GM12878 (cell line): ENCODE measurements at regions not wholly inside any gene's neighbourhood (a gene's known extent, or its start where the extent isn't known, plus 50 kb on each side); places are given as distances from the start of the nearest gene placed in this dataset.

ENCODE experiments used
- ATAC-seq: fragments of 200-7000 bp; cut with Tn5 transposase; 3 replicates; pipeline ENCODE4 v1.9.1; 2020; ENCODE audit warnings: mild to moderate bottlenecking, moderate library complexity
- BruUV-seq: library from RNA; stranded (reverse); fragments of 400-500 nt; replicated peaks from 2 replicates; lab custom pipeline; 2021; lab: Mats Ljungman, UMichigan
- CTCF ChIA-PET: fragments of 300-600 bp; sonication (Branson Sonifier 250); formaldehyde crosslinking; extraction: SDS; loops from one replicate; lab custom pipeline; 2021; ENCODE audit warnings: inconsistent platforms; lab: Yijun Ruan, JAX
- POLR2A ChIA-PET: fragments of 350-600 bp; formaldehyde crosslinking; extraction: SDS; loops from one replicate; lab custom pipeline; 2021; ENCODE audit warnings: inconsistent platforms; lab: Charles Lee
- RAD21 ChIA-PET: fragments of 300-600 bp; sonication (Branson Sonifier 250); formaldehyde crosslinking; loops from one replicate; lab custom pipeline; 2023; ENCODE audit warnings: antibody characterized with exemption; ENCODE audit not compliant: unreplicated experiment; lab: Charles Lee
- SMC1A ChIA-PET: fragments of 300-600 bp; sonication (Branson Sonifier 250); formaldehyde crosslinking; loops from one replicate; lab custom pipeline; 2023; ENCODE audit not compliant: unreplicated experiment, uncharacterized antibody; lab: Charles Lee
- DNase-seq: peaks from one replicate; pipeline ENCODE4 v3.0.0-alpha.2; 2011; ENCODE audit warnings: low read depth, low spot score
- FAIRE-seq: peaks from 3 replicates; lab custom pipeline; 2011; peaks lifted over from hg19 to GRCh38; lab: Jason Lieb, UNC
- H2AFZ ChIP-seq: 2 replicates; pipeline ENCODE4 v1.6.0; 2011; ENCODE audit warnings: low read depth, low read length, control low read depth; ENCODE audit not compliant: control insufficient read depth
- H3K27ac ChIP-seq: 2 replicates; pipeline ENCODE4 v1.5.1; 2011; ENCODE audit warnings: control low read depth; ENCODE audit not compliant: control insufficient read depth, insufficient read depth
- H3K27me3 ChIP-seq, 2 experiments: replicated peaks in 1 of 2; 2 replicates each; pipeline versions ENCODE4 v1.6.0 to v1.6.1; 2011; ENCODE audit warnings: low read length in 1 of 2; ENCODE audit not compliant: control insufficient read depth in 2 of 2, insufficient read depth in 2 of 2
- H3K36me3 ChIP-seq, 2 experiments: 2 replicates each; pipeline ENCODE4 v1.5.1; 2011; ENCODE audit warnings: low read length in 1 of 2; ENCODE audit not compliant: control insufficient read depth in 2 of 2, insufficient read depth in 2 of 2
- H3K4me1 ChIP-seq: 2 replicates; pipeline ENCODE4 v1.6.1; 2011; ENCODE audit warnings: mild to moderate bottlenecking, low read length, moderate library complexity, mixed read lengths; ENCODE audit not compliant: control insufficient read depth, insufficient read depth
- H3K4me2 ChIP-seq: 2 replicates; pipeline ENCODE4 v1.6.0; 2011; ENCODE audit warnings: control low read depth; ENCODE audit not compliant: control insufficient read depth, insufficient read depth
- H3K4me3 ChIP-seq: fragments of 200-600 bp; sonication (generic); 2 replicates; pipeline ENCODE4 v1.5.1; 2016
- H3K79me2 ChIP-seq: 2 replicates; pipeline ENCODE4 v1.6.0; 2011; ENCODE audit warnings: low read length; ENCODE audit not compliant: control insufficient read depth, insufficient read depth
- H3K9ac ChIP-seq: 2 replicates; pipeline ENCODE4 v1.8.0; 2011; ENCODE audit warnings: low read length, control low read depth, mixed read lengths; ENCODE audit not compliant: control insufficient read depth, insufficient read depth
- H3K9me3 ChIP-seq: replicated peaks from 3 replicates; pipeline ENCODE4 v1.5.1; 2011; ENCODE audit warnings: mild to moderate bottlenecking, low read length; ENCODE audit not compliant: control insufficient read depth, insufficient read depth
- H4K20me1 ChIP-seq: 2 replicates; pipeline ENCODE4 v1.6.0; 2011; ENCODE audit not compliant: control insufficient read depth, insufficient read depth
- BCL11A ChIP-seq: IDR thresholded peaks from 2 replicates; pipeline ENCODE4 v1.6.1; 2011; ENCODE audit warnings: low read depth, low read length
- BHLHE40 ChIP-seq, 2 experiments: fragments of 450-650 bp in 1 of 2; IDR thresholded peaks; 2 replicates each; pipeline ENCODE4 v1.6.1; 2011 to 2017; ENCODE audit warnings: low read depth in 2 of 2, borderline replicate concordance in 1 of 2, improper control_type of control experiment in 1 of 2, low read length in 1 of 2, mild to moderate bottlenecking in 1 of 2
- CBFB ChIP-seq: IDR thresholded peaks from 2 replicates; pipeline ENCODE4 v1.6.1; 2016; ENCODE audit warnings: antibody characterized with exemption, low read depth
- EGR1 ChIP-seq, 2 experiments: IDR thresholded peaks; 1 replicate in 1 of 2; 2 replicates in 1 of 2; pipeline ENCODE4 v1.6.1; 2011 to 2012; ENCODE audit warnings: low read depth in 2 of 2, low read length in 2 of 2, borderline replicate concordance in 1 of 2, mild to moderate bottlenecking in 1 of 2, moderate library complexity in 1 of 2
- ETV6 ChIP-seq, 2 experiments: fragments of 450-650 bp in 1 of 2; IDR thresholded peaks in 1 of 2; conservative IDR thresholded peaks in 1 of 2; 2 replicates each; pipeline ENCODE4 v1.6.1; 2014; ENCODE audit warnings: antibody characterized with exemption in 1 of 2, borderline replicate concordance in 1 of 2, low read depth in 1 of 2, mild to moderate bottlenecking in 1 of 2, moderate library complexity in 1 of 2
- FOXM1 ChIP-seq: IDR thresholded peaks from 2 replicates; pipeline ENCODE4 v1.6.1; 2012; ENCODE audit warnings: low read depth, mild to moderate bottlenecking, inconsistent platforms, low read length, moderate library complexity
- MTA3 ChIP-seq: IDR thresholded peaks from 2 replicates; pipeline ENCODE4 v1.6.1; 2012; ENCODE audit warnings: low read length, inconsistent platforms, borderline replicate concordance
- NFIC ChIP-seq: IDR thresholded peaks from 2 replicates; pipeline ENCODE4 v1.6.1; 2012; ENCODE audit warnings: low read depth, mild to moderate bottlenecking, inconsistent platforms, low read length, moderate library complexity
- POU2F2 ChIP-seq: IDR thresholded peaks from 3 replicates; pipeline ENCODE4 v1.6.1; 2011; ENCODE audit warnings: low read depth, mild to moderate bottlenecking, low read length, borderline replicate concordance
- RBBP5 ChIP-seq: fragments of 200-600 bp; sonication (generic); conservative IDR thresholded peaks from 2 replicates; pipeline ENCODE4 v1.6.1; 2016
- SIX5 ChIP-seq: IDR thresholded peaks from 2 replicates; pipeline ENCODE4 v1.6.1; 2011; ENCODE audit warnings: mild to moderate bottlenecking, low read depth, low read length, moderate library complexity; ENCODE audit not compliant: severe bottlenecking
- SMAD5 ChIP-seq: IDR thresholded peaks from 2 replicates; pipeline ENCODE4 v1.6.1; 2016; ENCODE audit warnings: antibody characterized with exemption, low read depth
- ZNF207 ChIP-seq: fragments of 450-650 bp; IDR thresholded peaks from 2 replicates; pipeline ENCODE4 v1.6.1; 2014; ENCODE audit warnings: antibody characterized with exemption, mild to moderate bottlenecking, borderline replicate concordance
- WGBS: methylation state at CpG from one replicate; pipeline ENCODE4 v1.1.6; 2016; ENCODE audit warnings: low lambda C conversion rate; ENCODE audit not compliant: insufficient replicate concordance, insufficient coverage; ENCODE audit errors: missing lambda C conversion rate; 5-methylcytosine and 5-hydroxymethylcytosine counted together
- in situ Hi-C: fragments of 300-500 bp; cut with MboI; formaldehyde crosslinking; loops from 9 replicates; pipeline ENCODE4 v1.14.3; 2018; ENCODE audit warnings: mixed read lengths
- intact Hi-C: fragments of 100-400 bp; cut with micrococcal nuclease; formaldehyde crosslinking; loops from one replicate; pipeline ENCODE4 v1.14.2; 2022; ENCODE audit not compliant: unreplicated experiment
- TF ChIP-seq, protein P1 (sequence below): fragments of 450-650 bp; IDR thresholded peaks from 2 replicates; pipeline ENCODE4 v1.6.1; 2017; ENCODE audit warnings: mild to moderate bottlenecking
- TF ChIP-seq, protein P2 (sequence below): fragments of 450-650 bp; formaldehyde crosslinking; IDR thresholded peaks from 2 replicates; pipeline ENCODE4 v1.5.0; 2022; ENCODE audit warnings: mild to moderate bottlenecking, missing genetic modification characterization
- TF ChIP-seq, protein P3 (sequence below): fragments of 450-650 bp; IDR thresholded peaks from 2 replicates; pipeline ENCODE4 v1.6.1; 2018; ENCODE audit warnings: mild to moderate bottlenecking, low read depth, moderate library complexity; ENCODE audit not compliant: partially characterized antibody

DNA sequence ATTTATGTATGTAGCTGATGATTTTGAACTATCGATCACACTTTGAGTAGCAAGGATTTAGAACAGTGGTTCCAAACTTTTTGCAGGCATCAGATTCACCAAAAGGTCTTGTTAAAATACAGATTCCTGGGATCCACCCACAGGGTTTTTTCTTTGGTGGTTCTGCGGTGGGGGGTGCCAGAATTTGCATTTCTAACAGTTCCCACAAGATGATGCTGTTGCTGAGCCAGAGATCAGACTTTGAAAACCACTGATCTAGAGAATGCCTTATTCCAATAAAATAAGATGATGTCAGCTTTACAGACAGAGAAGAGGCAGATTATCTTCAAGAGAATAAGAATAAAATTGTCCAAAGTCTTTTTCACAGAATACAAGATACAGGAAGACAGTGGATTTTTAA lies 80.9 kb upstream of the SHISA2 start (continued):
- no peak for TF ChIP-seq EGR1 (IDR thresholded peaks at IDR 0.05; ENCODE audit: borderline replicate concordance in 1 of 2, low read depth in 2 of 2, low read length in 2 of 2)
- TF ChIP-seq, protein P1, sequence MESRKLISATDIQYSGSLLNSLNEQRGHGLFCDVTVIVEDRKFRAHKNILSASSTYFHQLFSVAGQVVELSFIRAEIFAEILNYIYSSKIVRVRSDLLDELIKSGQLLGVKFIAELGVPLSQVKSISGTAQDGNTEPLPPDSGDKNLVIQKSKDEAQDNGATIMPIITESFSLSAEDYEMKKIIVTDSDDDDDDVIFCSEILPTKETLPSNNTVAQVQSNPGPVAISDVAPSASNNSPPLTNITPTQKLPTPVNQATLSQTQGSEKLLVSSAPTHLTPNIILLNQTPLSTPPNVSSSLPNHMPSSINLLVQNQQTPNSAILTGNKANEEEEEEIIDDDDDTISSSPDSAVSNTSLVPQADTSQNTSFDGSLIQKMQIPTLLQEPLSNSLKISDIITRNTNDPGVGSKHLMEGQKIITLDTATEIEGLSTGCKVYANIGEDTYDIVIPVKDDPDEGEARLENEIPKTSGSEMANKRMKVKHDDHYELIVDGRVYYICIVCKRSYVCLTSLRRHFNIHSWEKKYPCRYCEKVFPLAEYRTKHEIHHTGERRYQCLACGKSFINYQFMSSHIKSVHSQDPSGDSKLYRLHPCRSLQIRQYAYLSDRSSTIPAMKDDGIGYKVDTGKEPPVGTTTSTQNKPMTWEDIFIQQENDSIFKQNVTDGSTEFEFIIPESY: no peak
- TF ChIP-seq SMAD5: no peak
- no peak for TF ChIP-seq BCL11A
- TF ChIP-seq POU2F2: 0 out of 3 replicates have a peak, but pooled peaks have one; percentile 18
- no peak for TF ChIP-seq NFIC
- TF ChIP-seq CBFB: no peak

DNA sequence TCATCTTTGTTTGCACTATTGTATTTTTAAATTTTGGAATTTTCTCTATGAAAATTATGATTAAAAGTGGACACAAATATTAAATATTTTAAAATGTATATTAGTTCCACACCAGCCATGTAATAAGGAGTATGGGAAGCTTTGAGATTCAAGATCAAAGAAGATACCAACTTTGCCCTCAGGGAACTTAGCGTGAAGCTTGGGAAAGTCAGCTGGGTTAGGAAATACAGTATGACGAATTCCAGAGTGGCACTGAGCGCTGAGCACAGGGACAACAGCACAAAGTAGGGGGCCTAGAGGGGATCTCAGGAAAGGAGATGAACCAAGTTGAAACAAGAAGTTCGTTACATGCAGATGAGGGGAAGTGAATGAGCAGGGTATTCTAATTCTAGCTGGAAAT lies 76.9 kb upstream of the SHISA2 start:
- intact Hi-C loops: no loop called here
- POLR2A ChIA-PET: no interaction called here
- SMC1A ChIA-PET: no interaction called here
- H3K9me3 ChIP-seq: no peaks in the 10 kb centered on the region
- RAD21 ChIA-PET: no interaction called here
- no peaks in the 10 kb centered on the region for H3K36me3 ChIP-seq
- no peak overlapping the region for H3K9ac ChIP-seq
- H3K4me3 ChIP-seq: no peak overlapping the region
- H4K20me1 ChIP-seq: no peaks in the 10 kb centered on the region
- no peak overlapping the region for H3K27ac ChIP-seq
- H3K4me2 ChIP-seq: no peak overlapping the region
- FAIRE-seq (no peak), DNase-seq (no peak), ATAC-seq (no peak)
- no TSS peak for BruUV-seq
- H3K79me2 ChIP-seq: no peaks in the 10 kb centered on the region
- WGBS: 13% methylated on average over 4 of the region's 4 CpGs
- no peak overlapping the region for H2AFZ ChIP-seq
- in situ Hi-C loops: no loop called here
- CTCF ChIA-PET: no interaction called here
- H3K4me1 ChIP-seq: no peaks in the 10 kb centered on the region
- no peaks in the 10 kb centered on the region for H3K27me3 ChIP-seq
- no peak for TF ChIP-seq MTA3
- TF ChIP-seq SIX5: no peak
- TF ChIP-seq, protein P2, sequence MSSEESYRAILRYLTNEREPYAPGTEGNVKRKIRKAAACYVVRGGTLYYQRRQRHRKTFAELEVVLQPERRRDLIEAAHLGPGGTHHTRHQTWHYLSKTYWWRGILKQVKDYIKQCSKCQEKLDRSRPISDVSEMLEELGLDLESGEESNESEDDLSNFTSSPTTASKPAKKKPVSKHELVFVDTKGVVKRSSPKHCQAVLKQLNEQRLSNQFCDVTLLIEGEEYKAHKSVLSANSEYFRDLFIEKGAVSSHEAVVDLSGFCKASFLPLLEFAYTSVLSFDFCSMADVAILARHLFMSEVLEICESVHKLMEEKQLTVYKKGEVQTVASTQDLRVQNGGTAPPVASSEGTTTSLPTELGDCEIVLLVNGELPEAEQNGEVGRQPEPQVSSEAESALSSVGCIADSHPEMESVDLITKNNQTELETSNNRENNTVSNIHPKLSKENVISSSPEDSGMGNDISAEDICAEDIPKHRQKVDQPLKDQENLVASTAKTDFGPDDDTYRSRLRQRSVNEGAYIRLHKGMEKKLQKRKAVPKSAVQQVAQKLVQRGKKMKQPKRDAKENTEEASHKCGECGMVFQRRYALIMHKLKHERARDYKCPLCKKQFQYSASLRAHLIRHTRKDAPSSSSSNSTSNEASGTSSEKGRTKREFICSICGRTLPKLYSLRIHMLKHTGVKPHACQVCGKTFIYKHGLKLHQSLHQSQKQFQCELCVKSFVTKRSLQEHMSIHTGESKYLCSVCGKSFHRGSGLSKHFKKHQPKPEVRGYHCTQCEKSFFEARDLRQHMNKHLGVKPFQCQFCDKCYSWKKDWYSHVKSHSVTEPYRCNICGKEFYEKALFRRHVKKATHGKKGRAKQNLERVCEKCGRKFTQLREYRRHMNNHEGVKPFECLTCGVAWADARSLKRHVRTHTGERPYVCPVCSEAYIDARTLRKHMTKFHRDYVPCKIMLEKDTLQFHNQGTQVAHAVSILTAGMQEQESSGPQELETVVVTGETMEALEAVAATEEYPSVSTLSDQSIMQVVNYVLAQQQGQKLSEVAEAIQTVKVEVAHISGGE (CRISPR knock-in tag): no peak
- TF ChIP-seq ZNF207: no peak
- TF ChIP-seq, protein P3, sequence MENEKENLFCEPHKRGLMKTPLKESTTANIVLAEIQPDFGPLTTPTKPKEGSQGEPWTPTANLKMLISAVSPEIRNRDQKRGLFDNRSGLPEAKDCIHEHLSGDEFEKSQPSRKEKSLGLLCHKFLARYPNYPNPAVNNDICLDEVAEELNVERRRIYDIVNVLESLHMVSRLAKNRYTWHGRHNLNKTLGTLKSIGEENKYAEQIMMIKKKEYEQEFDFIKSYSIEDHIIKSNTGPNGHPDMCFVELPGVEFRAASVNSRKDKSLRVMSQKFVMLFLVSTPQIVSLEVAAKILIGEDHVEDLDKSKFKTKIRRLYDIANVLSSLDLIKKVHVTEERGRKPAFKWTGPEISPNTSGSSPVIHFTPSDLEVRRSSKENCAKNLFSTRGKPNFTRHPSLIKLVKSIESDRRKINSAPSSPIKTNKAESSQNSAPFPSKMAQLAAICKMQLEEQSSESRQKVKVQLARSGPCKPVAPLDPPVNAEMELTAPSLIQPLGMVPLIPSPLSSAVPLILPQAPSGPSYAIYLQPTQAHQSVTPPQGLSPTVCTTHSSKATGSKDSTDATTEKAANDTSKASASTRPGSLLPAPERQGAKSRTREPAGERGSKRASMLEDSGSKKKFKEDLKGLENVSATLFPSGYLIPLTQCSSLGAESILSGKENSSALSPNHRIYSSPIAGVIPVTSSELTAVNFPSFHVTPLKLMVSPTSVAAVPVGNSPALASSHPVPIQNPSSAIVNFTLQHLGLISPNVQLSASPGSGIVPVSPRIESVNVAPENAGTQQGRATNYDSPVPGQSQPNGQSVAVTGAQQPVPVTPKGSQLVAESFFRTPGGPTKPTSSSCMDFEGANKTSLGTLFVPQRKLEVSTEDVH: no peak
- TF ChIP-seq RBBP5: no peak
- TF ChIP-seq BHLHE40 (IDR thresholded peaks at IDR 0.05; ENCODE audit: borderline replicate concordance in 1 of 2, low read depth in 2 of 2, low read length in 1 of 2): no peak
- no peak for TF ChIP-seq FOXM1
- no peak for TF ChIP-seq ETV6 (conservative IDR thresholded peaks at IDR 0.05 in 1 of 2, IDR thresholded peaks at IDR 0.05 in 1 of 2; ENCODE audit: borderline replicate concordance in 1 of 2, low read depth in 1 of 2)
- no peak for TF ChIP-seq NFIC
